Upper lobe of left lung (tissue), 6 donors: ENCODE measurements at regions not wholly inside any gene's neighbourhood (a gene's known extent, or its start where the extent isn't known, plus 50 kb on each side); places are given as distances from the start of the nearest gene placed in this dataset.
A peak's percentile ranks its signal among the peaks of the same experiment; 100 is the strongest.

ENCODE experiments used
- ATAC-seq, 2 donors: fragments of 200-7000 bp; cut with Tn5 transposase; one replicate each; pipeline ENCODE4 v1.9.1; 2022; ENCODE audit warnings: mild to moderate bottlenecking in 2 of 2, moderate library complexity in 2 of 2; ENCODE audit not compliant: low FRiP score in 2 of 2
- DNase-seq, 2 donors: peaks; one replicate each; pipeline ENCODE4 v3.0.0-alpha.2; 2019 to 2020
- H3K27ac ChIP-seq, 4 donors: fragments of 200-600 bp; sonication (generic); one replicate each; pipeline ENCODE4 v1.5.1; 2016 to 2019
- H3K27me3 ChIP-seq, 4 donors: fragments of 200-600 bp; sonication (generic); one replicate each; pipeline ENCODE4 v1.5.1; 2017 to 2019
- H3K36me3 ChIP-seq, 4 donors: fragments of 200-600 bp; sonication (generic); one replicate each; pipeline ENCODE4 v1.5.1; 2016 to 2019
- H3K4me1 ChIP-seq, 4 donors: fragments of 200-600 bp; sonication (generic); one replicate each; pipeline ENCODE4 v1.5.1; 2018 to 2019
- H3K4me3 ChIP-seq, 4 donors: fragments of 200-600 bp; sonication (generic); one replicate each; pipeline ENCODE4 v1.5.1; 2017 to 2019; ENCODE audit warnings: mild to moderate bottlenecking in 2 of 4, moderate library complexity in 1 of 4
- H3K9me3 ChIP-seq, 4 donors: fragments of 200-600 bp; sonication (generic); one replicate each; pipeline ENCODE4 v1.5.1; 2018 to 2019
- EP300 ChIP-seq, 4 donors: sonication (generic); formaldehyde crosslinking; IDR thresholded peaks; one replicate each; pipeline ENCODE4 v1.5.1; 2017; ENCODE audit warnings: antibody characterized with exemption in 4 of 4, control low read depth in 2 of 4
- POLR2A ChIP-seq, 4 donors: fragments of 450-650 bp; IDR thresholded peaks; one replicate each; pipeline ENCODE4 v1.5.1; 2016 to 2017; ENCODE audit warnings: antibody characterized with exemption in 4 of 4, mild to moderate bottlenecking in 2 of 4
- POLR2AphosphoS5 ChIP-seq, 2 donors: sonication (generic); formaldehyde crosslinking; IDR thresholded peaks; one replicate each; pipeline ENCODE4 v1.5.1; 2017; ENCODE audit warnings: antibody characterized with exemption in 2 of 2
- WGBS, 2 donors: methylation state at CpG; one replicate each; pipeline ENCODE4 v1.1.5; 2017 to 2018; 5-methylcytosine and 5-hydroxymethylcytosine counted together
- TF ChIP-seq, protein P1 (sequence below), 6 experiments: fragments of 450-650 bp in 4 of 6; fragments of 200-600 bp in 2 of 6; sonication (generic) in 2 of 6; IDR thresholded peaks; one replicate each; pipeline ENCODE4 v1.5.1; 2016 to 2019; ENCODE audit warnings: antibody characterized with exemption in 6 of 6
- donor health status: DM: no; HTN: no; CAD: no; lungs with moderate emphysema.
- donor health status: DM: no; HTN: yes; CAD: no; lungs with severe emphysema.

DNA sequence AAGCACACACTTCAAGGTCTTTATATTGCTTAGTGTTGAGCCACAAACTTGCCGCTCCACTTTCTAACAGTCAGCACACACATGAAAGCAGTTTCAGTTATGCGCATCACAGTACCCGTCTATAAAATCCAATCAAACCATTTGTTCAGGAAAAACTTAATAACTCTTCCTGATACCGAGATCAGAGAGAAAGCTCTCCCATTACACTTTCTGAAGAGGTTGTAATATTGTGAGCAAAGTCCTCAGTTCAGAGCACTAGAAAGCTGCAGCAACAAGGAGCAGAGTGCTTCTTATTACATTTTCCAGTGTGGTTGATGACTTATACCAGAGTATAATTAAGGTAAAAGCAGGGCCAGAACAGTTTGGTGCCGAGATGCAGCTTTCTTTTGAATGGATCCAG, 102.8 kb upstream of the F3 start:
- TF ChIP-seq, protein P1, sequence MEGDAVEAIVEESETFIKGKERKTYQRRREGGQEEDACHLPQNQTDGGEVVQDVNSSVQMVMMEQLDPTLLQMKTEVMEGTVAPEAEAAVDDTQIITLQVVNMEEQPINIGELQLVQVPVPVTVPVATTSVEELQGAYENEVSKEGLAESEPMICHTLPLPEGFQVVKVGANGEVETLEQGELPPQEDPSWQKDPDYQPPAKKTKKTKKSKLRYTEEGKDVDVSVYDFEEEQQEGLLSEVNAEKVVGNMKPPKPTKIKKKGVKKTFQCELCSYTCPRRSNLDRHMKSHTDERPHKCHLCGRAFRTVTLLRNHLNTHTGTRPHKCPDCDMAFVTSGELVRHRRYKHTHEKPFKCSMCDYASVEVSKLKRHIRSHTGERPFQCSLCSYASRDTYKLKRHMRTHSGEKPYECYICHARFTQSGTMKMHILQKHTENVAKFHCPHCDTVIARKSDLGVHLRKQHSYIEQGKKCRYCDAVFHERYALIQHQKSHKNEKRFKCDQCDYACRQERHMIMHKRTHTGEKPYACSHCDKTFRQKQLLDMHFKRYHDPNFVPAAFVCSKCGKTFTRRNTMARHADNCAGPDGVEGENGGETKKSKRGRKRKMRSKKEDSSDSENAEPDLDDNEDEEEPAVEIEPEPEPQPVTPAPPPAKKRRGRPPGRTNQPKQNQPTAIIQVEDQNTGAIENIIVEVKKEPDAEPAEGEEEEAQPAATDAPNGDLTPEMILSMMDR (IDR thresholded peaks at IDR 0.05), result no peak
- TF ChIP-seq POLR2AphosphoS5 (IDR thresholded peaks at IDR 0.05) (no peak), EP300 (IDR thresholded peaks at IDR 0.05) (no peak), POLR2A (IDR thresholded peaks at IDR 0.05) (no peak)
- 73 to 77% methylated on average over 5 of the region's 5 CpGs for WGBS, 2 donors
- no peaks in the 10 kb centered on the region for H3K36me3 ChIP-seq
- DNase-seq (no peak), ATAC-seq (no peak)
- no peak overlapping the region for H3K27ac ChIP-seq
- H3K4me3 ChIP-seq, result no peak overlapping the region
- no peaks in the 10 kb centered on the region for H3K9me3 ChIP-seq
- peaks cover 0 to 3% (median 0%) of the 10 kb centered on the region in 4 donors for H3K4me1 ChIP-seq
- no peaks in the 10 kb centered on the region for H3K27me3 ChIP-seq

DNA sequence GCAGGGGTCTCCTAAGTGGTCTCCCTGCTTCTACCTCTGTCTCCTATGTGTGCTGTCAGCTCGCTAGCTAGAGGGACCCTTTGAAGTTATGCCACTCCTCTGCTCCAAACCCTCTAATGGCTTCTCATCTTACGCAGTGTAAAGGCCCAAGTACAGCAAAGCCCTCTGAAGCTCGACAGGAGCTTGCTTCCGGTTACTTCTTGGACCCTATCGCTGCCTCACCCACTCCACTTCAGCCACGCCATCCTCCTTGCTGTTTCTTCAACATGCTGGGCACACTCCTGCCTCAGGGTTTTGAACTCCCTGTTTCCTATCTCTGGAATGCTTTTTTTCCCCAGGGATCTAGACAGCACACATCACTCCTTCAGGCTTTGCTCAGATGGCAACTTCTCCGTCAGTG, 102.3 kb upstream of the F3 start:
- 72 to 75% methylated on average over 7 of the region's 7 CpGs for WGBS, 2 donors
- peaks cover 0 to 3% (median 0%) of the 10 kb centered on the region in 4 donors for H3K4me1 ChIP-seq
- ATAC-seq, result no peak
- DNase-seq, result no peak
- H3K9me3 ChIP-seq, result no peaks in the 10 kb centered on the region
- H3K4me3 ChIP-seq, result no peak overlapping the region
- no peaks in the 10 kb centered on the region for H3K36me3 ChIP-seq
- no peak overlapping the region for H3K27ac ChIP-seq
- H3K27me3 ChIP-seq, result no peaks in the 10 kb centered on the region
- TF ChIP-seq POLR2AphosphoS5 (IDR thresholded peaks at IDR 0.05) (no peak), POLR2A (IDR thresholded peaks at IDR 0.05) (no peak), EP300 (IDR thresholded peaks at IDR 0.05) (no peak)
- TF ChIP-seq, protein P1 (IDR thresholded peaks at IDR 0.05), result no peak

DNA sequence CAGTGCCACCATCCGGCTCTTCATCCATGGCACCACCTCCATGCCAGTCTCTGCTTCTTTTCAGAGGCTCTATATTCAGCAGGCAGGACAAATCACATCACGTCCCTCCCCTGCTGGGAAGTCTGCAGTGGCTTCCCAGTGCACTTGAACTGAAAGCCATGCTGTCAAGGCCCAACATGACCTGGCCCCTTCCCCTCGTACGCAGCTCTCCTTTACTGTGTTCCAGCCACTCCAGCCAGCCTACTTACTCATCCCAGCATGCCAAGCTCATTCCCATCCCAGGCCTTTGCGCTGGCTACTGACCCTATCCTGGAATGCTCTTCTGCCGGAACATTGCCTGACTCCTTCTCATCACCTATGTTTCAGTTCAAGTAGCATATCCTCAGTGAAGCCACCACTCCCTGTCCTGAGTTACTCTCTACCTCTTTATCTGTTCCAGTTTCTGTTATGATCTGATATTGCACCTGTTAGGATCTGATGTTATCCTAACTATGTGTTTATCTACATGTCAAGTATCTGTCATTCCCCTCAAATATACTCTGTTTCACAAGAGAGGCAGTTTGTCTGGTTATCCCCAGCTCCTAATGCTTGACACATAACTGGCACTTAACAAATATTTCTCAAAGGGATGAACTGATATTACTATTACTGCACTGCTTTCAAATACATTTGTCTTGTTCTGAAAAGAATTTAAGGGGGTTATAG, 101.2 kb upstream of the F3 start:
- H3K27me3 ChIP-seq, result no peaks in the 10 kb centered on the region
- DNase-seq (peak in 1 of 2 donors; percentile 43), ATAC-seq (peak in 1 of 2 donors; percentile 31)
- H3K27ac ChIP-seq, result no peak overlapping the region
- peaks cover 0 to 3% (median 0%) of the 10 kb centered on the region in 4 donors for H3K4me1 ChIP-seq
- H3K36me3 ChIP-seq, result no peaks in the 10 kb centered on the region
- H3K4me3 ChIP-seq, result no peak overlapping the region
- no peaks in the 10 kb centered on the region for H3K9me3 ChIP-seq
- 66 to 86% methylated on average over 6 of the region's 6 CpGs for WGBS, 2 donors
- no peak for TF ChIP-seq POLR2A (IDR thresholded peaks at IDR 0.05)
- peak in 1 of 2 donors; percentile 13 for TF ChIP-seq POLR2AphosphoS5 (IDR thresholded peaks at IDR 0.05)

DNA sequence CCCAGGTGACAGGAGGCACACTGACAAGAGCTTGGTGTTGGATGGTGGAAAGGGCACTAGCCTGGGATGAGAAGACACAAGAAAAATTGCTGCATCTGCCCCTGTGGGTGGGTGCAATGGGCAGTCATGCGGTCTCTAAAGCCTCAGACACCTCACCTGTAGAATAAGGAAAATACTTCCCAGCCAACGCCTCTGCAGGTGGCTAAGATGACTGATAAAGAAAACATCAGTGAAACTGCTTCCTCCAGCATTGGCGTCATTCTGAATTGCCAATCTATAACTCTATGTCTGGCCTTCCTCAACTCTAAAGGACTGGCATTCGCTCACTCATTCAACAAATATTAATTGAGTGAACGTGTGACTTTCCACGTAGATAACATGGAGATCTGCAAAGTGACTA, 100.4 kb upstream of the F3 start:
- 85 to 92% methylated on average over 6 of the region's 6 CpGs for WGBS, 2 donors
- Histone ChIP-seq H3K36me3 (no peaks in the 10 kb centered on the region), H3K9me3 (no peaks in the 10 kb centered on the region), H3K27me3 (no peaks in the 10 kb centered on the region), H3K4me3 (no peak overlapping the region), H3K4me1 (peaks cover 0 to 4% (median 2%) of the 10 kb centered on the region in 4 donors), H3K27ac (no peak overlapping the region)
- DNase-seq (no peak), ATAC-seq (no peak)
- TF ChIP-seq EP300 (IDR thresholded peaks at IDR 0.05) (no peak), POLR2A (IDR thresholded peaks at IDR 0.05) (no peak), POLR2AphosphoS5 (IDR thresholded peaks at IDR 0.05) (no peak)
- TF ChIP-seq, protein P1 (IDR thresholded peaks at IDR 0.05), result no peak

DNA sequence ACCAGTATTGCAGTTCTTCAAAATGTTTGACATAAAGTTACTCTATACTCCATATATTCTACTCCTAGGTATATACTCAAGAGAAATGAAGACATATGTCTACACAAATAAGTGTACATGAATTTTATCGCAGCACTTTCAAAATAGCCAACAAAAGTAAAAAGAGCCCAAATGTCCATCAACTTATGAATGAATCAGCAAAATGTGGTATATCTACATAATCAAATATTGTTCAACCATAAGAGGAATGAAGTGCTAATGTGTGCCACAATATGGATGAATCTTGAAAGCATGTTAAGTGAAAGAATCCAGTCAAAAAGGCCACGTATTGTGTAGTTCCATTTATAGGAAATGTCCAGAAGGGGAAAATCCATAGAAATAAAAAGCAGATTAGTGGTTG, 98.6 kb upstream of the F3 start:
- TF ChIP-seq, protein P1 (IDR thresholded peaks at IDR 0.05), result no peak
- no peak for TF ChIP-seq POLR2AphosphoS5 (IDR thresholded peaks at IDR 0.05)
- no peak for TF ChIP-seq EP300 (IDR thresholded peaks at IDR 0.05)

More for the DNA sequence above, 98.6 kb upstream of the F3 start:
- WGBS, 2 donors, result 94 to 98% methylated on average over 2 of the region's 2 CpGs
- no peak overlapping the region for H3K27ac ChIP-seq
- no peak for DNase-seq
- ATAC-seq, result no peak
- H3K27me3 ChIP-seq, result no peaks in the 10 kb centered on the region
- H3K4me3 ChIP-seq, result no peak overlapping the region
- H3K4me1 ChIP-seq, result peaks cover 0 to 11% (median 2%) of the 10 kb centered on the region in 4 donors
- H3K36me3 ChIP-seq, result no peaks in the 10 kb centered on the region
- no peaks in the 10 kb centered on the region for H3K9me3 ChIP-seq
